PC-3 (cell line): ENCODE measurements at regions not wholly inside any gene's neighbourhood (a gene's known extent, or its start where the extent isn't known, plus 50 kb on each side); places are given as distances from the start of the nearest gene placed in this dataset.

Source experiments
- CTCF ChIP-seq: fragments of 300-600 bp; sonication (generic); conservative IDR thresholded peaks from 2 replicates; pipeline ENCODE4 v1.5.1; 2017; ENCODE audit warnings: antibody characterized with exemption, low read depth, mild to moderate bottlenecking, low read length
- EZH2 ChIP-seq: fragments of 300-600 bp; sonication (generic); IDR thresholded peaks from one replicate; pipeline ENCODE4 v1.6.1; 2017; ENCODE audit warnings: antibody characterized with exemption, mild to moderate bottlenecking, low read length; ENCODE audit not compliant: unreplicated experiment

GRCh38 chr13:111555903-111556302, 235.5 kb downstream of the TEX29 start:
- TF ChIP-seq CTCF (no peak), EZH2 (no peak)
